ENCODE measurements at regions not wholly inside any gene's neighbourhood (a gene's known extent, or its start where the extent isn't known, plus 50 kb on each side); places are given as distances from the start of the nearest gene placed in this dataset.

DNA sequence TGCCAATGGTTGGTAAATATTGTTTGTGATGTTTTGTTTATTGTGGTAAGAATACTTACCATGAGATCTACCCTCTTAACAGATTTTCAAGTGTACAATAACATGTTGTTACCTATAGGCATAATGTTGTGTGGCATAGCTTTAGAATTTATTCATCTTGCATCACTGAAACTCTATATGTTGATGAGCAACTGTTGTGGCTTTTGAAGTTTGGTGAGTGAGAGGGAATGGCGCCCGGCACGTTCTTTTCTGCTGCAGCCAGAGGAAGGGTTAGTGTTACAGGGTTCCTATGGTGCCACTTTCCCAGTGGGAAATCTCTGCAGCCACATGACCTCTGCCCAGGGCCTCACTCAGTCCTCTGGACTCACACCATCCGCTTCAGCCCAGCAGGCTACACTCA, 342.5 kb upstream of the ADGRL2 start:
- WGBS, 2 experiments (ENCODE audit: low coverage in 1 of 2, low lambda C conversion rate in 2 of 2, missing lambda C conversion rate in 2 of 2): 55 to 64% methylated on average over 4 of the region's 4 CpGs
- H3K79me2 ChIP-seq (ENCODE audit: insufficient read depth): no peaks in the 10 kb centered on the region
- no peak for TF ChIP-seq EZH2phosphoT487 (IDR thresholded peaks at IDR 0.05; ENCODE audit: insufficient read depth, low read depth)
- TF ChIP-seq EZH2 (IDR thresholded peaks at IDR 0.05; ENCODE audit: insufficient read depth, poor library complexity, severe bottlenecking): no peak
- H3K27me3 ChIP-seq (replicated peaks; ENCODE audit: insufficient read depth): no peaks in the 10 kb centered on the region
- H3K9ac ChIP-seq: no peak overlapping the region
- H3K4me2 ChIP-seq (ENCODE audit: unreplicated experiment): no peak overlapping the region
- DNase-seq: no peak
- no peak overlapping the region for H2AFZ ChIP-seq
- H3F3A ChIP-seq (ENCODE audit: insufficient read depth): no peaks in the 10 kb centered on the region
- no peaks in the 10 kb centered on the region for H3K36me3 ChIP-seq (ENCODE audit: low read depth)
- in situ Hi-C loops (cut with MboI): no loop called here
- H3K4me3 ChIP-seq: no peak overlapping the region
- no peaks in the 10 kb centered on the region for H3K9me3 ChIP-seq (ENCODE audit: low read depth)
- no peak overlapping the region for H3K27ac ChIP-seq
- H4K20me1 ChIP-seq (ENCODE audit: insufficient read depth): no peaks in the 10 kb centered on the region
- H3K4me1 ChIP-seq (ENCODE audit: insufficient read depth): no peaks in the 10 kb centered on the region
- H3K9me2 ChIP-seq (ENCODE audit: insufficient read depth): no peaks in the 10 kb centered on the region

- H3K4me3 ChIP-seq: no peak overlapping the region
- TF ChIP-seq EZH2 (IDR thresholded peaks at IDR 0.05; ENCODE audit: insufficient read depth, poor library complexity, severe bottlenecking): no peak
- TF ChIP-seq EZH2phosphoT487 (IDR thresholded peaks at IDR 0.05; ENCODE audit: insufficient read depth, low read depth): no peak
- H3K9ac ChIP-seq: no peak overlapping the region
- H3K4me2 ChIP-seq (ENCODE audit: unreplicated experiment): no peak overlapping the region
- H3K27me3 ChIP-seq (replicated peaks; ENCODE audit: insufficient read depth): no peaks in the 10 kb centered on the region
- no peaks in the 10 kb centered on the region for H4K20me1 ChIP-seq (ENCODE audit: insufficient read depth)
- no peaks in the 10 kb centered on the region for H3F3A ChIP-seq (ENCODE audit: insufficient read depth)
- in situ Hi-C loops (cut with MboI): no loop called here
- H3K79me2 ChIP-seq (ENCODE audit: insufficient read depth): no peaks in the 10 kb centered on the region
- H2AFZ ChIP-seq: no peak overlapping the region
- H3K4me1 ChIP-seq (ENCODE audit: insufficient read depth): no peaks in the 10 kb centered on the region
- no peaks in the 10 kb centered on the region for H3K9me2 ChIP-seq (ENCODE audit: insufficient read depth)
- no peaks in the 10 kb centered on the region for H3K36me3 ChIP-seq (ENCODE audit: low read depth)
- H3K9me3 ChIP-seq (ENCODE audit: low read depth): no peaks in the 10 kb centered on the region
- no peak for DNase-seq
- no peak overlapping the region for H3K27ac ChIP-seq
- WGBS, 2 experiments (ENCODE audit: low coverage in 1 of 2, low lambda C conversion rate in 2 of 2, missing lambda C conversion rate in 2 of 2): 58% methylated on average over 4 of the region's 4 CpGs
These were observed 345.3 kb upstream of the ADGRL2 start for GRCh38 chr1:81455481-81455880.

GRCh38 chr1:81453971-81454370, 346.8 kb upstream of the ADGRL2 start:
- H3K4me2 ChIP-seq (ENCODE audit: unreplicated experiment): no peak overlapping the region
- in situ Hi-C loops (cut with MboI): no loop called here
- no peaks in the 10 kb centered on the region for H4K20me1 ChIP-seq (ENCODE audit: insufficient read depth)
- no peaks in the 10 kb centered on the region for H3K79me2 ChIP-seq (ENCODE audit: insufficient read depth)
- WGBS, 2 experiments (ENCODE audit: low coverage in 1 of 2, low lambda C conversion rate in 2 of 2, missing lambda C conversion rate in 2 of 2): 61 to 64% methylated on average over 3 of the region's 3 CpGs
- TF ChIP-seq EZH2 (IDR thresholded peaks at IDR 0.05; ENCODE audit: insufficient read depth, poor library complexity, severe bottlenecking) (no peak), EZH2phosphoT487 (IDR thresholded peaks at IDR 0.05; ENCODE audit: insufficient read depth, low read depth) (no peak)
- no peaks in the 10 kb centered on the region for H3F3A ChIP-seq (ENCODE audit: insufficient read depth)
- no peaks in the 10 kb centered on the region for H3K36me3 ChIP-seq (ENCODE audit: low read depth)
- DNase-seq: no peak
- H3K27me3 ChIP-seq (replicated peaks; ENCODE audit: insufficient read depth): no peaks in the 10 kb centered on the region
- no peak overlapping the region for H3K9ac ChIP-seq
- H3K9me2 ChIP-seq (ENCODE audit: insufficient read depth): no peaks in the 10 kb centered on the region
- H3K9me3 ChIP-seq (ENCODE audit: low read depth): no peaks in the 10 kb centered on the region
- H3K4me1 ChIP-seq (ENCODE audit: insufficient read depth): no peaks in the 10 kb centered on the region
- no peak overlapping the region for H3K4me3 ChIP-seq
- no peak overlapping the region for H2AFZ ChIP-seq
- H3K27ac ChIP-seq: no peak overlapping the region

DNA sequence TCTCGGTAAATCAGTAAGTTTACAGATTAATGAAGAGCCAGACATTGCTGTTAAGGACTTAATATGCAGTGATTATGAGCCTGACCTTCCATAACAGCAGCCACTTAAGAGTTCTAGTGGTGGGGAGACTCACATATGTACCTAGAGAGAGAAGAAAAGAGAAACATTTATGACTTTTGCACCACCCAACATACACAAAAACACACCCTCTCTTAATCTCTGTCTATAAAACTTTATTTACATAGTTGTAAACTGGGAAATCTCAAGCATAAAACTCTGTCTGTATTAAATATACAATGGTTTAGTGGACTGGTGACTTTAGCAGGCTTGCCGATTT, 347.4 kb upstream of the ADGRL2 start:
- 63 to 73% methylated on average over 2 of the region's 2 CpGs for WGBS, 2 experiments (ENCODE audit: low coverage in 1 of 2, low lambda C conversion rate in 2 of 2, missing lambda C conversion rate in 2 of 2)
- TF ChIP-seq EZH2phosphoT487 (IDR thresholded peaks at IDR 0.05; ENCODE audit: insufficient read depth, low read depth) (no peak), EZH2 (IDR thresholded peaks at IDR 0.05; ENCODE audit: insufficient read depth, poor library complexity, severe bottlenecking) (no peak)
- H2AFZ ChIP-seq: no peak overlapping the region

GRCh38 chr1:81452693-81453366, 347.9 kb upstream of the ADGRL2 start:
- no peaks in the 10 kb centered on the region for H3K27me3 ChIP-seq (replicated peaks; ENCODE audit: insufficient read depth)
- H3K4me1 ChIP-seq (ENCODE audit: insufficient read depth): no peaks in the 10 kb centered on the region
- H3K4me2 ChIP-seq (ENCODE audit: unreplicated experiment): no peak overlapping the region
- no peak overlapping the region for H2AFZ ChIP-seq
- no peak overlapping the region for H3K27ac ChIP-seq
- in situ Hi-C loops (cut with MboI): no loop called here
- H3K9me2 ChIP-seq (ENCODE audit: insufficient read depth): no peaks in the 10 kb centered on the region
- no peaks in the 10 kb centered on the region for H3K79me2 ChIP-seq (ENCODE audit: insufficient read depth)
- H3K9me3 ChIP-seq (ENCODE audit: low read depth): no peaks in the 10 kb centered on the region
- no peaks in the 10 kb centered on the region for H3F3A ChIP-seq (ENCODE audit: insufficient read depth)
- no peaks in the 10 kb centered on the region for H4K20me1 ChIP-seq (ENCODE audit: insufficient read depth)
- no peak overlapping the region for H3K9ac ChIP-seq
- no peak for TF ChIP-seq EZH2 (IDR thresholded peaks at IDR 0.05; ENCODE audit: insufficient read depth, poor library complexity, severe bottlenecking)
- TF ChIP-seq EZH2phosphoT487 (IDR thresholded peaks at IDR 0.05; ENCODE audit: insufficient read depth, low read depth): no peak
- no peak overlapping the region for H3K4me3 ChIP-seq
- 64 to 68% methylated on average over 7 of the region's 7 CpGs for WGBS, 2 experiments (ENCODE audit: low coverage in 1 of 2, low lambda C conversion rate in 2 of 2, missing lambda C conversion rate in 2 of 2)
- no peaks in the 10 kb centered on the region for H3K36me3 ChIP-seq (ENCODE audit: low read depth)
- no peak for DNase-seq

More for the DNA sequence above, 347.4 kb upstream of the ADGRL2 start:
- in situ Hi-C loops (cut with MboI): no loop called here
- no peak for DNase-seq
- Histone ChIP-seq H3K36me3 (ENCODE audit: low read depth) (no peaks in the 10 kb centered on the region), H3K9me3 (ENCODE audit: low read depth) (no peaks in the 10 kb centered on the region), H3K4me2 (ENCODE audit: unreplicated experiment) (no peak overlapping the region), H3K4me1 (ENCODE audit: insufficient read depth) (no peaks in the 10 kb centered on the region), H3K79me2 (ENCODE audit: insufficient read depth) (no peaks in the 10 kb centered on the region), H3K9ac (no peak overlapping the region), H3K27ac (no peak overlapping the region), H3K4me3 (no peak overlapping the region), H4K20me1 (ENCODE audit: insufficient read depth) (no peaks in the 10 kb centered on the region), H3K9me2 (ENCODE audit: insufficient read depth) (no peaks in the 10 kb centered on the region), H3F3A (ENCODE audit: insufficient read depth) (no peaks in the 10 kb centered on the region), H3K27me3 (replicated peaks; ENCODE audit: insufficient read depth) (no peaks in the 10 kb centered on the region)

Data from GM23248 (cell line).